HG03432 (cell line): ENCODE measurements at regions not wholly inside any gene's neighbourhood (a gene's known extent, or its start where the extent isn't known, plus 50 kb on each side); places are given as distances from the start of the nearest gene placed in this dataset.
A peak's percentile ranks its signal among the peaks of the same experiment; 100 is the strongest.

Experiments used
- ATAC-seq: cut with Tn5 transposase; IDR thresholded peaks from one replicate; pipeline ENCODE4 v1.9.1; 2021; ENCODE audit warnings: mild to moderate bottlenecking, moderate library complexity; ENCODE audit not compliant: unreplicated experiment

GRCh38 chr6:15882345-15882744, 219.5 kb upstream of the DTNBP1 start:
- ATAC-seq: no peak

DNA sequence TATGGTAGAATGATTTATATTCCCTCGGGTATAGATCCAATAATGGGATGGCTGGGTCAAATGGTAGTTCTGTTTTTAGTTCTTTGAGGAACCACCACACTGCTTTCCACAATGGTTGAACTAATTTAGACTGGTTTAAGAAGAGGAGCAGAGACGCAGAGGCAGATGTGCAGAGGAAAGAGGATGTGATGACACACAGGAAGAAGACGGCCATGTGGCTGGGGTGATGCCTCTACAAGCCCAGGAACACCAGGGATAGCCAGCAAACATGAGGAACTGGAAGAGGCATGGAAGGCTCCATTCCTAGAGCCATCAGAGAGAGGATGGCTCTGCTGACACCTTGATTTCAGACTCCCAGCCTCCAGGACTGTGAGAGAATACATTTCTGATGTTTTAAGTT, 218.3 kb upstream of the DTNBP1 start:
- ATAC-seq: no peak

DNA sequence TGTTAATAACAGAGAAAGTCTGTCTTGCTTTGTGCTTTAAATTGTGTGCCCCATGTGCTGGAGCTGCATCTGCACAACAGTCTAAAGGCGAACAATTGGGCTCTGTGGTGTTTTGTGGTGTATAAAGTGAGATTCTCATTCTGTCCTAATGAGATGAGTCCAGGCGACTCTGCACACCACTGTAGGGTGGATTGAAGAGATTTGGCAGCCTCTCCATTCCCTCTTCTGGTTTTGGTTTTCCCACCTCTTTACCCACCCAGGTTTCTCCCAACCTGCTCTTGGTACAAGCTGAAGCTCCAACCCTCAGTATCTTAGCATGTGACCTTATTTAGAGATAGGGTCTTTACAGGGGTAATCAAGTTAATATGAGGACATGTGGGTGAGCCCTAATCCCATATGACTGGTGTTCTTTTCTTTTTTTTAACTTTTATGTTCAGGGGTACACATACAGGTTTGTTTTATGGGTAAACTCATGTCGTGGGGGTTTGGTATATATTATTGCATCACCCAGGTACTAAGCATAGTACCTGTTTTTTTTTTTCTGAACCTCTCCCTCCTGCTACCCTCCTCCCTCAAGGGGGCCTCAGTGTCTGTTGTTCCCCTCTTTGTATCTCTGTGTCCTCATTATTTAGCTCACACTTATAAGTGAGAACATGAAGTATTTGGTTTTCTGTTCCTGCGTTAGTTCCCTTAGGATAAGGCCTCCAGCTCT, 217.6 kb upstream of the DTNBP1 start:
- ATAC-seq: no peak

DNA sequence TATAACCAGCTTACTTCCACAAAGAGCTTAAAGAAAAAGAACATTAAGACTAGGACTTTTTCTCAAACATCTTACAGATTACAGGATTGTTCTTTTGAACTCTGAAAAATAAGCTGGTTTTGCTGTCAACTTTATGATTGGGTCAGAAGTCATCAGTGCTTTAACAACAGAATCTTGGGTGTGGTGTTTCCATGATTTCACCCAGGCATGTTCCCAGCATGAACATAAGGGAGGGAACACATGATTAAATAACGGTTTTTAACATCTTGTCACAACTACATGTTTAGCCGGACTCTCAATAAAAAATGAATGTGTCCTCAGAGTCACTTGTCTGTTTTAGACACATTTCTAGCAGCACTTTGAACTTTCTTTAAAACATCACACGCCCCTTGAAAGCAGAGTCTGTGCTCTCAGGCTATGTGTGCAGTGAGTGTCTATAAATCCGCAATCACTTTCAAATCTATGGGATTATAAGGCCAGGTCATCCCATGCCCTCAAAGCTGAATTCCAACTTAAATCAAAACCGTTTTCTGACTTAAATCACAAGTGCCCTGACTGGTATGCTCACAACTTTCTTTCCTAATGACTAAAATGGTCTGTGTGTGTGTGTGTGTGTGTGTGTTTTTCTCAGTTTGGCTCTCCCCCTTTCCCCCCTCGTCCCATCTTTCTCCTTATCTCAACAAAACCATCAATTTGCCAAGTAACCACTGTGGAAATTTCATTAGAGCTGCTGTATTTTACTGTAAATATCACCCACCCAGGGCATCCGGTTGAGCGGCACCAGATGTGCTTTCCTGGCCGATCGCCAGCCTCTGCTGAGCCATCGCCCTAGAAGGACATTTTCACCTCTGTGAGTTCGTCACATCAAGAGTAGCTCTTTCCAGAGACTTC, 216.8 kb upstream of the DTNBP1 start:
- peak; percentile 65 for ATAC-seq

- no peak for ATAC-seq
These were observed 214.4 kb upstream of the DTNBP1 start for GRCh38 chr6:15877231-15877630.

DNA sequence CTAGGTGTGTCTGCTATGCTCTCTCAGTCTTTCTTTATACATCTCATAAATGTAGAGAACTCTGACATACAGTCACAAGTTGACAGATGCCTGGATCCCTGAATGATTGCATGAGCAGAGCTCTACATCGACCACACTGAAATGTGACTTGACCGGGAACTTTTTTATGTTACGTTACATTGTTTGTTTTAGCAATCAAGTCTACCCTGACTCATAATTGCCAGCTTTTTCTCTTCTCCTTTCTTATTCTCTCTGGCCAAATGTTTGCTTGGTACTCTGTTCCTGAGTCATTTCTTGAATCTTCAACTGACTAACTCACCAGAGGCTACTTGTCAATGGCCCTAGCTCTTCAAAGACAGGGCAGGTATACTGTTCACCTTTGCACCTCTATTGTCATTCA, 213.6 kb upstream of the DTNBP1 start:
- ATAC-seq: peak; percentile 75

- no peak for ATAC-seq
These were observed 213.0 kb upstream of the DTNBP1 start for GRCh38 chr6:15875797-15876196.

DNA sequence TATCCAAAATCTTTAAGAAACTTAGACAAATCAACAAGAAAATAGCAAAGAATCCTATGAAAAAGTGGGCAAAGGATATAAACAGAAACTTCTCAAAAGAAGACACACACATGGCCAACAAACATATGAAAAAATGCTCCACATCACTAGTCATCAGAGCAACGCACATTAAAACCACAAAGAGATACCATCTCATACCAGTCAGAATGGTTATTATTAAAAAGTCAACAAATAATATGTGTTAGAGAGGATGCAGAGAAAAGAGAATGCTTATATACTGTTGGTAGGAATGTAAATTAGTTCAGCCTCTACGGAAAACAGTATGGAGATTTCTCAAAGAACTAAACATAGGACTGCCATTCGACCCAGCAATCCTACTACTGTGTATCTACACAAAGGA, 212.0 kb upstream of the DTNBP1 start:
- ATAC-seq: no peak

DNA sequence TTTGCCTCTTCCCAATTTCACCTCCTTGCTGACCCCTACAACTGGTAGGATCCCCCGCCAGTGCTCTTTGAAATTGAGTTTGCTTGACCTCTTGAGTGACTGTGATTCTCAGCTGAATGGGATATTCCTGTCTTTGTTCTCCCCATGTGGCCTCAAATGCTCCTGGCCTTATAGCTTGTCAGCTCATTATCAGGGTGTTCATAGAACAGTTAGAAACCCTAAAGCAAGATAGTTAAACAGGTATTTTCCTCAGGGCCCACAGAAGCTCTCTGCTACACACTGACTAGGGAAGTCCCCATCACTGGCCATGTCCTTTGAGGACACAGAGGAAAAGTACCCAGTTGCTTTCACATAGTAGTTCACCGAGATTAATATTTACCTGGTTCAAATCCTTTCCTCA, 211.5 kb upstream of the DTNBP1 start:
- no peak for ATAC-seq

GRCh38 chr6:15872241-15873103, 209.6 kb upstream of the DTNBP1 start:
- no peak for ATAC-seq

- ATAC-seq: no peak
These were observed 208.4 kb upstream of the DTNBP1 start for GRCh38 chr6:15871276-15871675.

DNA sequence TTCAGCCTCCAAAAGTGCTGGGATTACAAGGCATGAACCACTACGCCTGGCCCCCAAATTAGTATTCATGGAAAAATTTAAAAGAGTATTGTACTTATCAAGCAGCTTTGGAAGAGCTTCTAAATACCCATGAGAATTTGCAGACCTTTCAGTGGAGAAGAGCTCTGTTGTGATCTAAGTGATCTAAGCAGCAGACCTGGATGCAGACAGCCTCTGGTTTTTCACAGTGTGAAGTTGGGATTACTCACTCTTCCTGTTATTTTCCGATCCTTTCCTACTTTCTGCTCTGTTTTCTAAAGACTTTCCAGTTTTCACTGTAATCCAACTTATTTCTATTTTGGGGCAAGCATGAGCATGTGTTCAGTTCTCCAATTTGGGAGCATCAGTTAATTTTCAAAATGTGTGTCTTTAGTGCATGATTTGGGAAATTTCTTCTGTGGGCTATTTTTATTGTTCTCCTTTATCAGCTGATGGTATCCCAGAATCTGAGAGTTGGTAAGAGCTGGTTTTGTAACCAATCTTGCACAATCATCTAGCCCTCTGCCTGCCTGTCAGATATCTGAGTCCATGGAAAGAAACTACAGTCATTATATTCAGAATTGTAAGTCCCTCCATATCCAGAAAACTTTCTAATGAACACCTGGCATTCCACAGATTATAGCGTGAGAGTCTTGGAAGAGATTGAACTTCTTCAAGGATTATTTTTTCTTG, 207.7 kb upstream of the DTNBP1 start:
- ATAC-seq: no peak

DNA sequence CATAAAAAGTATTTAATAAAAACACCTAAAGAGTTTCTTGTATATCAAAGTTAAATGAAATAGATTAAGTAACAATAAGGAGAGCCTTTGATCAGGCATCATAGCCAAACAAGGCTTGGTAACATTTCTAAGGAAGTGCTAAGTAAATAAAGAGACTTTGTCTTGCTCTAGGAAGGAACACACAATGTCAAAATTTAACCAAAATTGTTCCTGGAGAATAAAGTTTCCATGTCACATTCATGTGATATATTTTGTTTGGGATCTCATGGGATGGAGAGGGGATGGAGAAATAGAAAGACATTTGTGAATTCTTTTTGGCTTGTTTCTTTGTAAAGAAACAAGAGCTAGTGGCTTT, 201.9 kb upstream of the DTNBP1 start:
- ATAC-seq: no peak

- ATAC-seq: no peak
These were observed 201.3 kb upstream of the DTNBP1 start for GRCh38 chr6:15864038-15864707.

GRCh38 chr6:15862810-15863209, 200.0 kb upstream of the DTNBP1 start:
- no peak for ATAC-seq

DNA sequence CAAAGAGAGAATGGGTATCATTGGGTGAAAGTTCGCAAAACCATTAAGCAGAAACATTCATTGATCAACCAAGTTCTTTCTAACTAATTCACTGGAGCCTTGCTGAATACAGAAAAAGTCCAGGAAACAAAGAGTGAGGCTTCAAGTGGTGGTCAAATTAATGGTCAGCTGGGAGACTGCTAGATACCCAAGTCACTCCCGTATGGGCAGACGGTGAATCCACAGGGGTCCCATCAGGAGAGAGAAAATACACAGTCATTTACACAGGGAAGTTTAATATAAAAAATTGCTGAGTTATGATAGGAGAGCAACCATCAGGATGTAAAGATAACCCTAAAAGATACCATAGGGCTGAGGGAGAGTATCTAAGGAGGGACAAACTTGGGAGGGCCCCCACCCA, 198.7 kb upstream of the DTNBP1 start:
- ATAC-seq: no peak

DNA sequence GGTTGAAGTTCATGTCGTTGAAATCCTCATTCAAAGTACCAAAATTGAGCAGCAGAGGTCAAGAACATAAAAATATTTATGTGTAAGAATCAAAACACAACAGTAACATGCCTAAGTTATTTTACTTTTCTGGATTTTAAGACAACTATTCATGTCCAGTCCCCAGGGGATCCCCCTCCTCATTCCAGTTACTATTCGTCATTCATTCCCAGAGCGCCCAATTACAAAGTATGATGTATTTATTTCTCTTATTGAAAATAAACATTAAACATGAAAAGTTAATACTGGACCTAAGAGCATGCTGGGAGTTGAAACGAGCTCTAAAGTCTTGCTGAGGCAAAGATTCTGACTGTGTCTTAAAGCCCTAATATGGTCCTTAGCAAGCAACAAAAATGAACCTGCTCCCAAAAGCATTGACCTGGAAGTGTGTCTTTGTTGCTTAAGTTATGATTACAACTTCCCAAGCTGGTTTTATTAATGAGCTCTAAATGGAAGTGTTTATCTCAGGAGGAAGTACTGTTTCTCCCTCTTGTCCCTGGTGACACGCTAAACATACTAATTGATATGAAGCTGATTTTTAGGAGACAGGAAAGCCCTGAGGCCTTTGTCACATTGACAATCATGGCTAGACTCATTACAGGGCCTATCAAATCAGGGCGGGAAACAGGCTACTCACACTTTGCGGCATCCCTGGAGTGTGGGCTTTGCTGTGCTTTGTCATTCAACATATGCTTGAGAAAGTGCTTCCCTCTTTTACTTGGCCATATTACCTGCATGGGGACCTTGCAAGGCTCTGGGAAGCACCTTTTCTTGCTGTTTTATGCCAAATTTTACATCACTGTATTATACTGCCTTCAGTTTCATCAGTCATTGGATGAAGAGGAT, 192.2 kb upstream of the DTNBP1 start:
- no peak for ATAC-seq

DNA sequence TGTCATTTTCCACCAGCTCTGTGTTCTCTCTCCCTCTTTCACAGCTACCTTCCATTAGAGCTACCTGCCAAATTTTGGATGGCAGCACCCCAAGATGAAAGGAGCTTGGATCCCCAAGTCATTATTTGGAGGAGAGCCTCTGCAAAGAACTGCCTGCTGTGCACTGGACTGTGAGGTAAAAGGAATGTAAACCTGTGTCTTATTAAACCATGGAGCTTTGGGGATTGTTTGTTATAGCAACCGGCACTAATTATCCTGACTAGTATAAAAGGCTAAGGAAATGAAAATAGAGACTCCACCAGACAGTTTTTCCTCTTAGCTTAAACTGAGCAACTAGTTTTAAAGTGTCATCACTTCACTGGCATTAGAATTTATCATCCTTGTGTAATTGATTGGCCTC, 191.6 kb upstream of the DTNBP1 start:
- ATAC-seq: no peak

GRCh38 chr6:15853259-15853658, 190.4 kb upstream of the DTNBP1 start:
- ATAC-seq: no peak
